Testis (tissue), 2 donors: ENCODE measurements at regions not wholly inside any gene's neighbourhood (a gene's known extent, or its start where the extent isn't known, plus 50 kb on each side); places are given as distances from the start of the nearest gene placed in this dataset.

Experiments
- DNase-seq: peaks from one replicate; pipeline ENCODE4 v3.0.0-alpha.2; 2019
- H3K27ac ChIP-seq, 2 donors: fragments of 200-600 bp; sonication (generic); one replicate each; pipeline ENCODE4 v1.5.1; 2019
- H3K27me3 ChIP-seq: fragments of 200-600 bp; sonication (generic); one replicate; pipeline ENCODE4 v1.5.1; 2019
- H3K36me3 ChIP-seq: fragments of 200-600 bp; sonication (generic); one replicate; pipeline ENCODE4 v1.5.1; 2017; ENCODE audit warnings: low read depth; ENCODE audit errors: missing control alignments
- H3K4me1 ChIP-seq: fragments of 200-600 bp; sonication (generic); one replicate; pipeline ENCODE4 v1.5.1; 2019
- H3K4me3 ChIP-seq, 2 donors: fragments of 200-600 bp; sonication (generic); one replicate each; pipeline ENCODE4 v1.5.1; 2017 to 2019
- H3K9me3 ChIP-seq: fragments of 200-600 bp; sonication (generic); one replicate; pipeline ENCODE4 v1.5.1; 2017
- POLR2A ChIP-seq: fragments of 450-650 bp; IDR thresholded peaks from one replicate; pipeline ENCODE4 v1.6.1; 2017; ENCODE audit warnings: antibody characterized with exemption, mild to moderate bottlenecking, moderate library complexity
- WGBS, 2 donors: methylation state at CpG; one replicate each; pipeline ENCODE4 v1.1.5; 2018; 5-methylcytosine and 5-hydroxymethylcytosine counted together
- intact Hi-C: fragments of 100-400 bp; cut with DNase I; formaldehyde crosslinking; loops from one replicate; pipeline ENCODE4 v1.15.1; 2023; ENCODE audit warnings: low total_unique reads
- TF ChIP-seq, protein P1 (sequence below), 3 experiments: fragments of 450-650 bp in 2 of 3; fragments of 200-600 bp in 1 of 3; sonication (generic) in 1 of 3; IDR thresholded peaks; one replicate each; pipeline ENCODE4 v1.5.1; 2016 to 2019; ENCODE audit warnings: antibody characterized with exemption in 3 of 3, mild to moderate bottlenecking in 2 of 3, moderate library complexity in 1 of 3

DNA sequence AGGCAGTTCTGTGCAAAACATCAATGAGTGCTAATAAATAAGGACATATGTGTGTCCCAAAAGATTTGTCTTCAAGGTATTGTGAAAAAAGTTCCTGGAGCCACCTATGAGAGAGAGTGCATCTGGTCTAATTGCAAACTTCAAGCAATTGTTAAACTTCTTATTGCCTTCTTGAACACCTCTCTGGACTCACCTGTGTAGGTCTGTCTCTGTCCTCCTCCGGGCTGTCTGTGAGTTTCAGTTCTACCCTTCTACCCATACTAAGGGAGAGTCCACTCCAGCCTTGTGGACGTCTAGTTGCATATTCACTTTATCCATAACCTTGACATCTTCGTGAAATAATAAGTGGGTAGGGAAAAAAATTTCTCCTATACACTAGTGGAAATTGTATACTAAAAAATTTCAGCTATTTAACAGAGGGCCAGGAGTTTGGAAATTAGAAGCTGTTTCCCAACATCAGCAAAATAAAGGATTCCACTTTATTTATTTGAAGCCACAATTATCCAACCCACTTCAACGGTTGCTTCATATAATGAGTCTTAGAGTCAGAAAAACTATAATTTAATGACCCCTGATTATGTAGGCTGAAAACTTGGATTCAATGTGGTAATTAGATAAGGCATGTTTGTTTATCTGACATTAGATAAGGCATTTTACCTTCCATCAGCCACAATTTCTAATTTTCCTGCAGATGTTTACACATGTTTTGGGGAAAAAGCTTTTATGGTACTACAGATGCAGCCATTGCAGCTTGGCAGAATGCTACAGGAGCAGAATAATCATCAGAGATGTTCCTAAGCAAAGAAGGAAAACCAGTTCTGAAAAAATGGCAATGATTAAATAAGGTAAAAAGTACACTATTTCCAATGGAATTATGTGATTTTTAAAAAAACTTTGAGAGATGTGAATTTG lies 150.8 kb upstream of the FAM3C start:
- peaks cover 3% of the 10 kb centered on the region for H3K4me1 ChIP-seq
- no peak for TF ChIP-seq POLR2A
- TF ChIP-seq, protein P1, sequence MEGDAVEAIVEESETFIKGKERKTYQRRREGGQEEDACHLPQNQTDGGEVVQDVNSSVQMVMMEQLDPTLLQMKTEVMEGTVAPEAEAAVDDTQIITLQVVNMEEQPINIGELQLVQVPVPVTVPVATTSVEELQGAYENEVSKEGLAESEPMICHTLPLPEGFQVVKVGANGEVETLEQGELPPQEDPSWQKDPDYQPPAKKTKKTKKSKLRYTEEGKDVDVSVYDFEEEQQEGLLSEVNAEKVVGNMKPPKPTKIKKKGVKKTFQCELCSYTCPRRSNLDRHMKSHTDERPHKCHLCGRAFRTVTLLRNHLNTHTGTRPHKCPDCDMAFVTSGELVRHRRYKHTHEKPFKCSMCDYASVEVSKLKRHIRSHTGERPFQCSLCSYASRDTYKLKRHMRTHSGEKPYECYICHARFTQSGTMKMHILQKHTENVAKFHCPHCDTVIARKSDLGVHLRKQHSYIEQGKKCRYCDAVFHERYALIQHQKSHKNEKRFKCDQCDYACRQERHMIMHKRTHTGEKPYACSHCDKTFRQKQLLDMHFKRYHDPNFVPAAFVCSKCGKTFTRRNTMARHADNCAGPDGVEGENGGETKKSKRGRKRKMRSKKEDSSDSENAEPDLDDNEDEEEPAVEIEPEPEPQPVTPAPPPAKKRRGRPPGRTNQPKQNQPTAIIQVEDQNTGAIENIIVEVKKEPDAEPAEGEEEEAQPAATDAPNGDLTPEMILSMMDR (IDR thresholded peaks at IDR 0.05), result no peak
- WGBS, 2 donors, result 68 to 70% methylated on average over 4 of the region's 4 CpGs
- no peaks in the 10 kb centered on the region for H3K36me3 ChIP-seq
- intact Hi-C loops, result loop anchor here (5.0 kb wide), 1 partner anchor 180 kb away; no protein-coding TSS in a partner anchor
- no peak for DNase-seq
- H3K9me3 ChIP-seq, result no peaks in the 10 kb centered on the region
- no peaks in the 10 kb centered on the region for H3K27me3 ChIP-seq
- H3K4me3 ChIP-seq, result no peak overlapping the region
- no peak overlapping the region for H3K27ac ChIP-seq

DNA sequence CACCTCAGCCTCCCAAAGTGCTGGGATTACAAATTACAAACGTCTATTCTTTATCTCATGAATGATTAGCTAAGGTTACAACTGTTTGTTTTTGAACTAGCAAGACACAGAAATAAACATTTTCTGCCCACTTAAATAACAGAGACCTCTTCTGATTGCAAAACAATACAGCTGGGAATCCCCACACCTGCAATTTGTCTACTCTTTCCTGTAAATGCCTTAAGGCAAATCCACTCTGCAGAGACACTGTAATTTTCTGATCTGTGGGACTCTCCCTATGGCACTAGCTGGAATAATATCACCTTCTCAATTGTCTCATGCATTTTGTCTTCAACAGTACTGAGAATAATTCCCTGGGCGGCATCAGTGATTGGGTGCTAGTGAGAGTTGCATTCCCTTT lies 149.3 kb upstream of the FAM3C start:
- DNase-seq, result no peak
- Histone ChIP-seq H3K27me3 (no peaks in the 10 kb centered on the region), H3K4me3 (no peak overlapping the region), H3K9me3 (no peaks in the 10 kb centered on the region), H3K36me3 (no peaks in the 10 kb centered on the region), H3K27ac (no peak overlapping the region), H3K4me1 (peaks cover 3% of the 10 kb centered on the region)
- 66 to 73% methylated on average over 2 of the region's 2 CpGs for WGBS, 2 donors
- intact Hi-C loops, result loop anchor here (5.0 kb wide), 1 partner anchor 178 kb away; no protein-coding TSS in a partner anchor
- no peak for TF ChIP-seq POLR2A
- TF ChIP-seq, protein P1 (IDR thresholded peaks at IDR 0.05), result no peak

DNA sequence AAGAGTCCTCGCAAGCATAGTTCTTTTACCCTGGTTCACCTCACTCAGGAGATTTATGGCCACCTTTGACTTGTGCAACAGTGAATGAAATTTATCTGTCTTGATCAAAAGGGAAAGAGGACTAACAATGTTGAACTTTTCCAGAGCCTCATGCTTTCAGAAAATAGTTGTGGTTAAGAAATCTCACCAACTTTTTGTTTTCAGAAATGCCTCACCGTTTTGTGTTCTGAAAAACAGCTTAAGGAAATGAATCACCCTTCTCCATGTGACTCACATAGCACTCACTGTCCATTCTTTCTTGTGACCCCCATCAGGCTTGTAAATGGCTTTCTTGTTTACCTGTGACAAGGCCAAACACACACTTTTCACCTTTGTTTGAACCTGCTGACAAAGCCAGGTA lies 148.6 kb upstream of the FAM3C start:
- no peak for DNase-seq
- Histone ChIP-seq H3K4me3 (no peak overlapping the region), H3K27ac (no peak overlapping the region), H3K4me1 (peaks cover 3% of the 10 kb centered on the region), H3K9me3 (no peaks in the 10 kb centered on the region), H3K27me3 (no peaks in the 10 kb centered on the region), H3K36me3 (no peaks in the 10 kb centered on the region)
- 64 to 73% methylated on average over 2 of the region's 2 CpGs for WGBS, 2 donors
- no peak for TF ChIP-seq POLR2A
- TF ChIP-seq, protein P1 (IDR thresholded peaks at IDR 0.05), result no peak
- intact Hi-C loops, result loop anchor here (5.0 kb wide), 1 partner anchor 177 kb away; no protein-coding TSS in a partner anchor

DNA sequence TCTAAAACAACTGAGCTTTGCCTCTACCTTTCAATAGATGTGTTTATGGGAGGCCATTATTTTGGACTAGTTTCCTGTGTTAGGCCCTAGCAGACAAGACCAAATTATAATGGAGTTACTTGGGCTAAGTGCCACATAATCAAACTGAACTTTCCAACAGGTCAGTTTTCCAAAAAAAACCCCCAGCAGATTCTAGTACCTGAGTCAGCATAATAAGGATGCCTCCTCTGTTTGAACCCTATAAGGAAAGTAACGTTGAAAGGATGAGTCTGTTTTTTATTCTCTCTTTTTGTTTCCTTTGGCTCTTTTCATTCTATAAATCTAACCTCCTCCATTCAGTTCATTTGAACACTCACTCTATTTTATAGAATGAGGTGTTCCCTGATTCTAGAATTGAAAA lies 148.1 kb upstream of the FAM3C start:
- Histone ChIP-seq H3K36me3 (no peaks in the 10 kb centered on the region), H3K27ac (no peak overlapping the region), H3K4me3 (no peak overlapping the region), H3K27me3 (no peaks in the 10 kb centered on the region), H3K4me1 (peaks cover 3% of the 10 kb centered on the region), H3K9me3 (no peaks in the 10 kb centered on the region)
- DNase-seq, result no peak
- intact Hi-C loops, result no loop called here
- WGBS, 2 donors, result 60 to 73% methylated on average over 1 of the region's 1 CpG
- TF ChIP-seq, protein P1 (IDR thresholded peaks at IDR 0.05), result no peak
- no peak for TF ChIP-seq POLR2A
